ENCODE measurements at regions not wholly inside any gene's neighbourhood (a gene's known extent, or its start where the extent isn't known, plus 50 kb on each side); places are given as distances from the start of the nearest gene placed in this dataset.

- TF ChIP-seq, protein P1, sequence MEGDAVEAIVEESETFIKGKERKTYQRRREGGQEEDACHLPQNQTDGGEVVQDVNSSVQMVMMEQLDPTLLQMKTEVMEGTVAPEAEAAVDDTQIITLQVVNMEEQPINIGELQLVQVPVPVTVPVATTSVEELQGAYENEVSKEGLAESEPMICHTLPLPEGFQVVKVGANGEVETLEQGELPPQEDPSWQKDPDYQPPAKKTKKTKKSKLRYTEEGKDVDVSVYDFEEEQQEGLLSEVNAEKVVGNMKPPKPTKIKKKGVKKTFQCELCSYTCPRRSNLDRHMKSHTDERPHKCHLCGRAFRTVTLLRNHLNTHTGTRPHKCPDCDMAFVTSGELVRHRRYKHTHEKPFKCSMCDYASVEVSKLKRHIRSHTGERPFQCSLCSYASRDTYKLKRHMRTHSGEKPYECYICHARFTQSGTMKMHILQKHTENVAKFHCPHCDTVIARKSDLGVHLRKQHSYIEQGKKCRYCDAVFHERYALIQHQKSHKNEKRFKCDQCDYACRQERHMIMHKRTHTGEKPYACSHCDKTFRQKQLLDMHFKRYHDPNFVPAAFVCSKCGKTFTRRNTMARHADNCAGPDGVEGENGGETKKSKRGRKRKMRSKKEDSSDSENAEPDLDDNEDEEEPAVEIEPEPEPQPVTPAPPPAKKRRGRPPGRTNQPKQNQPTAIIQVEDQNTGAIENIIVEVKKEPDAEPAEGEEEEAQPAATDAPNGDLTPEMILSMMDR (IDR thresholded peaks at IDR 0.05), result no peak
- no peak for TF ChIP-seq POLR2A (IDR thresholded peaks at IDR 0.05)
Observed at GRCh38 chr2:175244697-175245096, 63.2 kb upstream of the ATP5MC3 start.

All from testis (tissue), 2 donors.